SK-N-SH treated with all-trans-retinoic acid at 6 μM for 48 hours (cell line): ENCODE measurements at regions not wholly inside any gene's neighbourhood (a gene's known extent, or its start where the extent isn't known, plus 50 kb on each side); places are given as distances from the start of the nearest gene placed in this dataset.

Experiments
- ARNTL ChIP-seq: fragments of 450-650 bp; formaldehyde crosslinking; IDR thresholded peaks from 2 replicates; pipeline ENCODE4 v1.5.0; 2020; ENCODE audit warnings: low read depth, mild to moderate bottlenecking, moderate library complexity, borderline replicate concordance
- BACH2 ChIP-seq: fragments of 250-450 bp; sonication (Bioruptor Pico); IDR thresholded peaks from 2 replicates; pipeline ENCODE4 v1.9.0; 2021; ENCODE audit warnings: mild to moderate bottlenecking, borderline replicate concordance
- CSDC2 ChIP-seq: fragments of 250-450 bp; sonication (Bioruptor Pico); IDR thresholded peaks from 2 replicates; pipeline ENCODE4 v1.5.0; 2020; ENCODE audit warnings: mild to moderate bottlenecking, moderate library complexity
- ISL1 ChIP-seq: fragments of 250-450 bp; sonication (Bioruptor Pico); IDR thresholded peaks from 2 replicates; pipeline ENCODE4 v2.1.2; 2022; ENCODE audit warnings: mild to moderate bottlenecking, moderate library complexity
- RARB ChIP-seq: fragments of 250-450 bp; sonication (Bioruptor Pico); IDR thresholded peaks from 2 replicates; pipeline ENCODE4 v1.8.0; 2021; ENCODE audit warnings: mild to moderate bottlenecking, moderate library complexity
- ZC3H10 ChIP-seq: fragments of 250-450 bp; sonication (Bioruptor Pico); IDR thresholded peaks from 2 replicates; pipeline ENCODE4 v1.5.1; 2021; ENCODE audit warnings: mild to moderate bottlenecking, moderate library complexity
- ZFP3 ChIP-seq: fragments of 250-450 bp; sonication (Bioruptor Pico); IDR thresholded peaks from 2 replicates; pipeline ENCODE4 v1.5.0; 2020; ENCODE audit warnings: mild to moderate bottlenecking, moderate library complexity
- ZFP30 ChIP-seq: fragments of 450-650 bp; formaldehyde crosslinking; IDR thresholded peaks from 2 replicates; pipeline ENCODE4 v1.5.0; 2022; ENCODE audit warnings: mild to moderate bottlenecking, moderate library complexity
- ZNF70 ChIP-seq: fragments of 450-650 bp; formaldehyde crosslinking; IDR thresholded peaks from 2 replicates; pipeline ENCODE4 v1.5.0; 2020; ENCODE audit warnings: mild to moderate bottlenecking, moderate library complexity
- ZNF8 ChIP-seq: fragments of 450-650 bp; formaldehyde crosslinking; IDR thresholded peaks from 2 replicates; pipeline ENCODE4 v1.5.0; 2020; ENCODE audit warnings: mild to moderate bottlenecking, moderate library complexity
- TF ChIP-seq, protein P1 (sequence below): fragments of 250-450 bp; sonication (Bioruptor Pico); IDR thresholded peaks from 2 replicates; pipeline ENCODE4 v1.8.0; 2020; ENCODE audit warnings: mild to moderate bottlenecking, moderate library complexity, borderline replicate concordance
- TF ChIP-seq, protein P2 (sequence below): fragments of 250-450 bp; sonication (Bioruptor Pico); IDR thresholded peaks from 2 replicates; pipeline ENCODE4 v1.5.1; 2021; ENCODE audit warnings: mild to moderate bottlenecking, moderate library complexity
- TF ChIP-seq, protein P3 (sequence below): fragments of 250-450 bp; sonication (Bioruptor Pico); IDR thresholded peaks from 2 replicates; pipeline ENCODE4 v1.5.0; 2020; ENCODE audit warnings: mild to moderate bottlenecking, moderate library complexity

DNA sequence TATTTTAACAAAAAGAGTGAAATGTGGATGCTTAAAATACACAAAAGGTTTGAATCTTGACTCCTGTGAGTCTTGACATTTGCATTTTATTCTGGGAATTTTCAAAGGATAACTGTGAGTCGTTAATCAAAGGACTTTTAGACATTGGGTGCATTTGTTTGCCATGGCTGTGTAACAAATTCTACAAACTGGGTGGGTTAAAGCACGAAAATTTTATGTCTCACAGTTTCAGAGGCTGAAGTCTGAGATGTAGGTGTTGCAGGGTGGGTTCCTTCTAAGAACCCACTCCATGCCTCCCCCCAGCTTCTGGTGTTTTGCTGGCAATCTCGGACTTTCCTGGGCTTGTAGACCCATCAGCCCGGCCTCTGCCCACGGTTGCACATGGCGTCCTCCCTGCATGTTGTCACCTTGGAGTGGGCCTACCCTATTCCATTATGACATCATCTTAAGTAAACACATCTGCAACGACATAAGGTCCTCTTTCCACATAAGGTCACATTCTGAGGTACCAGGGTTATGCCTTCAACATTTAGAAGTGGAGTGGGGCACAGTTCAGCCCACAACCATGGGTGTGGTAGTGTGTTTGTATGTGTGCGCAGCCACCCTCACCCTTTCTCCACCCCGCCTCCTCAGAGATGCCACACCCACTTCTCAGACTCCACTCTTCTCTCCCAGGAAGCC, 113.1 kb downstream of the FOXA2 start:
- TF ChIP-seq ZNF8 (CRISPR knock-in tag) (no peak), ZFP3 (CRISPR knock-in tag) (no peak), RARB (no peak), ARNTL (CRISPR knock-in tag) (no peak), BACH2 (CRISPR knock-in tag) (no peak), ISL1 (CRISPR knock-in tag) (no peak), ZC3H10 (no peak), ZNF70 (CRISPR knock-in tag) (no peak), ZFP30 (CRISPR knock-in tag) (no peak), CSDC2 (no peak)
- TF ChIP-seq, protein P1, sequence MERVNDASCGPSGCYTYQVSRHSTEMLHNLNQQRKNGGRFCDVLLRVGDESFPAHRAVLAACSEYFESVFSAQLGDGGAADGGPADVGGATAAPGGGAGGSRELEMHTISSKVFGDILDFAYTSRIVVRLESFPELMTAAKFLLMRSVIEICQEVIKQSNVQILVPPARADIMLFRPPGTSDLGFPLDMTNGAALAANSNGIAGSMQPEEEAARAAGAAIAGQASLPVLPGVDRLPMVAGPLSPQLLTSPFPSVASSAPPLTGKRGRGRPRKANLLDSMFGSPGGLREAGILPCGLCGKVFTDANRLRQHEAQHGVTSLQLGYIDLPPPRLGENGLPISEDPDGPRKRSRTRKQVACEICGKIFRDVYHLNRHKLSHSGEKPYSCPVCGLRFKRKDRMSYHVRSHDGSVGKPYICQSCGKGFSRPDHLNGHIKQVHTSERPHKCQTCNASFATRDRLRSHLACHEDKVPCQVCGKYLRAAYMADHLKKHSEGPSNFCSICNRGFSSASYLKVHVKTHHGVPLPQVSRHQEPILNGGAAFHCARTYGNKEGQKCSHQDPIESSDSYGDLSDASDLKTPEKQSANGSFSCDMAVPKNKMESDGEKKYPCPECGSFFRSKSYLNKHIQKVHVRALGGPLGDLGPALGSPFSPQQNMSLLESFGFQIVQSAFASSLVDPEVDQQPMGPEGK (CRISPR knock-in tag): no peak
- TF ChIP-seq, protein P2, sequence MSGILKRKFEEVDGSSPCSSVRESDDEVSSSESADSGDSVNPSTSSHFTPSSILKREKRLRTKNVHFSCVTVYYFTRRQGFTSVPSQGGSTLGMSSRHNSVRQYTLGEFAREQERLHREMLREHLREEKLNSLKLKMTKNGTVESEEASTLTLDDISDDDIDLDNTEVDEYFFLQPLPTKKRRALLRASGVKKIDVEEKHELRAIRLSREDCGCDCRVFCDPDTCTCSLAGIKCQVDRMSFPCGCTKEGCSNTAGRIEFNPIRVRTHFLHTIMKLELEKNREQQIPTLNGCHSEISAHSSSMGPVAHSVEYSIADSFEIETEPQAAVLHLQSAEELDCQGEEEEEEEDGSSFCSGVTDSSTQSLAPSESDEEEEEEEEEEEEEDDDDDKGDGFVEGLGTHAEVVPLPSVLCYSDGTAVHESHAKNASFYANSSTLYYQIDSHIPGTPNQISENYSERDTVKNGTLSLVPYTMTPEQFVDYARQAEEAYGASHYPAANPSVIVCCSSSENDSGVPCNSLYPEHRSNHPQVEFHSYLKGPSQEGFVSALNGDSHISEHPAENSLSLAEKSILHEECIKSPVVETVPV (CRISPR knock-in tag): no peak
- TF ChIP-seq, protein P3, sequence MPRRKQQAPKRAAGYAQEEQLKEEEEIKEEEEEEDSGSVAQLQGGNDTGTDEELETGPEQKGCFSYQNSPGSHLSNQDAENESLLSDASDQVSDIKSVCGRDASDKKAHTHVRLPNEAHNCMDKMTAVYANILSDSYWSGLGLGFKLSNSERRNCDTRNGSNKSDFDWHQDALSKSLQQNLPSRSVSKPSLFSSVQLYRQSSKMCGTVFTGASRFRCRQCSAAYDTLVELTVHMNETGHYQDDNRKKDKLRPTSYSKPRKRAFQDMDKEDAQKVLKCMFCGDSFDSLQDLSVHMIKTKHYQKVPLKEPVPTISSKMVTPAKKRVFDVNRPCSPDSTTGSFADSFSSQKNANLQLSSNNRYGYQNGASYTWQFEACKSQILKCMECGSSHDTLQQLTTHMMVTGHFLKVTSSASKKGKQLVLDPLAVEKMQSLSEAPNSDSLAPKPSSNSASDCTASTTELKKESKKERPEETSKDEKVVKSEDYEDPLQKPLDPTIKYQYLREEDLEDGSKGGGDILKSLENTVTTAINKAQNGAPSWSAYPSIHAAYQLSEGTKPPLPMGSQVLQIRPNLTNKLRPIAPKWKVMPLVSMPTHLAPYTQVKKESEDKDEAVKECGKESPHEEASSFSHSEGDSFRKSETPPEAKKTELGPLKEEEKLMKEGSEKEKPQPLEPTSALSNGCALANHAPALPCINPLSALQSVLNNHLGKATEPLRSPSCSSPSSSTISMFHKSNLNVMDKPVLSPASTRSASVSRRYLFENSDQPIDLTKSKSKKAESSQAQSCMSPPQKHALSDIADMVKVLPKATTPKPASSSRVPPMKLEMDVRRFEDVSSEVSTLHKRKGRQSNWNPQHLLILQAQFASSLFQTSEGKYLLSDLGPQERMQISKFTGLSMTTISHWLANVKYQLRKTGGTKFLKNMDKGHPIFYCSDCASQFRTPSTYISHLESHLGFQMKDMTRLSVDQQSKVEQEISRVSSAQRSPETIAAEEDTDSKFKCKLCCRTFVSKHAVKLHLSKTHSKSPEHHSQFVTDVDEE (CRISPR knock-in tag): no peak
